H9 (cell line): ENCODE measurements at regions not wholly inside any gene's neighbourhood (a gene's known extent, or its start where the extent isn't known, plus 50 kb on each side); places are given as distances from the start of the nearest gene placed in this dataset.

ENCODE experiments used
- DNase-seq: peaks from one replicate; pipeline ENCODE4 v3.0.0-alpha.2; 2017
- H2AFZ ChIP-seq: one replicate; pipeline ENCODE4 v1.6.1; 2013; ENCODE audit warnings: mild to moderate bottlenecking, low read length, control low read depth, moderate library complexity
- H2AK5ac ChIP-seq: 2 replicates; pipeline ENCODE4 v1.6.1; 2013; ENCODE audit warnings: low read length, control low read depth, mixed read lengths; ENCODE audit not compliant: insufficient read length
- H2BK120ac ChIP-seq: one replicate; pipeline ENCODE4 v1.6.1; 2013; ENCODE audit warnings: low read depth, mild to moderate bottlenecking, low read length, control low read depth, inconsistent platforms; ENCODE audit not compliant: poor library complexity, severe bottlenecking
- H2BK12ac ChIP-seq: 2 replicates; pipeline ENCODE4 v1.6.1; 2013; ENCODE audit warnings: low read length, control low read depth, mixed read lengths, low read depth; ENCODE audit not compliant: insufficient read length
- H2BK15ac ChIP-seq: 2 replicates; pipeline ENCODE4 v1.6.1; 2013; ENCODE audit warnings: low read depth, low read length, control low read depth
- H2BK20ac ChIP-seq: one replicate; pipeline ENCODE4 v1.6.1; 2013; ENCODE audit warnings: low read depth, mild to moderate bottlenecking, low read length, control low read depth, inconsistent platforms; ENCODE audit not compliant: poor library complexity, severe bottlenecking
- H2BK5ac ChIP-seq: 2 replicates; pipeline ENCODE4 v1.6.1; 2013; ENCODE audit warnings: low read length, control low read depth, mixed read lengths; ENCODE audit not compliant: insufficient read length
- H3K14ac ChIP-seq: 2 replicates; pipeline ENCODE4 v1.6.1; 2013; ENCODE audit warnings: low read length, control low read depth; ENCODE audit not compliant: insufficient read depth
- H3K18ac ChIP-seq: 2 replicates; pipeline ENCODE4 v1.6.1; 2013; ENCODE audit warnings: low read depth, mild to moderate bottlenecking, mixed read lengths, low read length, control low read depth; ENCODE audit not compliant: insufficient read length
- H3K23ac ChIP-seq: 2 replicates; pipeline ENCODE4 v1.6.1; 2013; ENCODE audit warnings: low read length, control low read depth, mixed read lengths, low read depth; ENCODE audit not compliant: insufficient read length
- H3K23me2 ChIP-seq: 2 replicates; pipeline ENCODE4 v1.6.1; 2013; ENCODE audit warnings: low read depth, mild to moderate bottlenecking, mixed read lengths, low read length, control low read depth; ENCODE audit not compliant: insufficient read length, poor library complexity, severe bottlenecking
- H3K27ac ChIP-seq: 2 replicates; pipeline ENCODE4 v1.5.1; 2013; ENCODE audit warnings: low read length, control low read depth, mixed read lengths, low read depth; ENCODE audit not compliant: insufficient read length
- H3K27me3 ChIP-seq: 2 replicates; pipeline ENCODE4 v1.6.1; 2013; ENCODE audit warnings: low read length, control low read depth, inconsistent platforms; ENCODE audit not compliant: insufficient read depth
- H3K4ac ChIP-seq: 2 replicates; pipeline ENCODE4 v1.6.1; 2013; ENCODE audit warnings: low read depth, mild to moderate bottlenecking, control low read depth, inconsistent platforms, low read length, moderate library complexity
- H3K4me1 ChIP-seq: 2 replicates; pipeline ENCODE4 v1.6.1; 2013; ENCODE audit warnings: low read length, control low read depth, inconsistent platforms; ENCODE audit not compliant: insufficient read depth
- H3K4me2 ChIP-seq: 2 replicates; pipeline ENCODE4 v1.6.1; 2013; ENCODE audit warnings: low read length, control low read depth, mixed read lengths; ENCODE audit not compliant: insufficient read length, insufficient read depth
- H3K56ac ChIP-seq: 2 replicates; pipeline ENCODE4 v1.6.1; 2013; ENCODE audit warnings: low read depth, mild to moderate bottlenecking, mixed read lengths, low read length, control low read depth; ENCODE audit not compliant: insufficient read length
- H3K79me1 ChIP-seq: 2 replicates; pipeline ENCODE4 v1.6.1; 2013; ENCODE audit warnings: low read depth, mild to moderate bottlenecking, moderate library complexity, low read length, control low read depth, inconsistent platforms; ENCODE audit not compliant: insufficient read depth, poor library complexity, severe bottlenecking
- H3K79me2 ChIP-seq: 2 replicates; pipeline ENCODE4 v1.6.1; 2013; ENCODE audit warnings: low read length, control low read depth, inconsistent platforms; ENCODE audit not compliant: insufficient read depth
- H3K9ac ChIP-seq: 2 replicates; pipeline ENCODE4 v1.6.1; 2013; ENCODE audit warnings: low read length, control low read depth, mixed read lengths; ENCODE audit not compliant: insufficient read length; ENCODE audit errors: extremely low read depth
- H3K9me3 ChIP-seq: one replicate; pipeline ENCODE4 v1.6.1; 2013; ENCODE audit warnings: low read depth, low read length, inconsistent platforms; ENCODE audit not compliant: control insufficient read depth
- H3T11ph ChIP-seq: one replicate; pipeline ENCODE4 v1.6.1; 2013; ENCODE audit warnings: mild to moderate bottlenecking, low read length, control low read depth, inconsistent platforms
- H4K20me1 ChIP-seq: one replicate; pipeline ENCODE4 v1.6.1; 2013; ENCODE audit not compliant: control insufficient read depth, insufficient read length, insufficient read depth
- H4K5ac ChIP-seq: 2 replicates; pipeline ENCODE4 v1.6.1; 2013; ENCODE audit warnings: low read depth, mild to moderate bottlenecking, mixed read lengths, low read length, control low read depth; ENCODE audit not compliant: insufficient read length
- H4K8ac ChIP-seq: replicated peaks from 2 replicates; pipeline ENCODE4 v1.6.1; 2013; ENCODE audit warnings: low read length, control low read depth, mixed read lengths, low read depth; ENCODE audit not compliant: insufficient read length
- H4K91ac ChIP-seq: 2 replicates; pipeline ENCODE4 v1.6.1; 2013; ENCODE audit warnings: low read depth, mild to moderate bottlenecking, moderate library complexity, mixed read lengths, low read length, control low read depth; ENCODE audit not compliant: insufficient read length
- H3K27ac Mint-ChIP-seq, 3 experiments: 2 replicates in 2 of 3; 3 replicates in 1 of 3; pipeline ENCODE4 v1.8.0; 2020 to 2021; ENCODE audit warnings: mixed read lengths in 3 of 3, mild to moderate bottlenecking in 1 of 3, moderate library complexity in 1 of 3
- H3K27me3 Mint-ChIP-seq: 2 replicates; pipeline ENCODE4 v1.8.0; 2021; ENCODE audit warnings: low read depth, mild to moderate bottlenecking, moderate library complexity, mixed read lengths
- H3K36me3 Mint-ChIP-seq, 3 experiments: 2 replicates in 2 of 3; 3 replicates in 1 of 3; pipeline ENCODE4 v1.8.0; 2020 to 2021; ENCODE audit warnings: low read depth in 3 of 3, mixed read lengths in 3 of 3; ENCODE audit not compliant: insufficient read depth in 1 of 3
- H3K4me1 Mint-ChIP-seq, 2 experiments: 2 replicates each; pipeline ENCODE4 v1.8.0; 2020; ENCODE audit warnings: mixed read lengths in 2 of 2
- H3K4me3 Mint-ChIP-seq, 2 experiments: 2 replicates in 1 of 2; 3 replicates in 1 of 2; pipeline ENCODE4 v1.8.0; 2020 to 2021; ENCODE audit warnings: mild to moderate bottlenecking in 2 of 2, mixed read lengths in 2 of 2, moderate library complexity in 1 of 2
- H3K9me3 Mint-ChIP-seq, 2 experiments: 2 replicates in 1 of 2; 3 replicates in 1 of 2; pipeline ENCODE4 v1.8.0; 2020; ENCODE audit warnings: mild to moderate bottlenecking in 2 of 2, mixed read lengths in 2 of 2, moderate library complexity in 1 of 2
- CTCF ChIP-seq: fragments of 200-600 bp; sonication (generic); conservative IDR thresholded peaks from 3 replicates; pipeline ENCODE4 v1.8.0; 2021; ENCODE audit warnings: antibody characterized with exemption, mild to moderate bottlenecking
- WGBS: extraction: QIAGEN DNeasy Blood & Tissue Kit; methylation state at CpG from one replicate; pipeline ENCODE4 v1.1.7; 2013; ENCODE audit warnings: missing lambda C conversion rate, low lambda C conversion rate, mixed read lengths; ENCODE audit not compliant: insufficient read length; ENCODE audit errors: extremely low coverage; 5-methylcytosine and 5-hydroxymethylcytosine counted together

GRCh38 chrX:121871122-121871521 lies 823.7 kb downstream of the GLUD2 start:
- Histone ChIP-seq H4K20me1 (no peaks in the 10 kb centered on the region), H2BK20ac (no peak overlapping the region), H3K4me2 (no peak overlapping the region), H2BK120ac (no peak overlapping the region), H2BK15ac (no peak overlapping the region), H2BK12ac (no peak overlapping the region), H4K8ac (no peak overlapping the region), H4K5ac (no peak overlapping the region), H3K79me1 (no peaks in the 10 kb centered on the region), H3K27ac (no peak overlapping the region), H2AFZ (no peak overlapping the region), H3T11ph (no peak overlapping the region), H3K9ac (no peak overlapping the region), H3K56ac (no peak overlapping the region), H3K23me2 (no peaks in the 10 kb centered on the region), H3K79me2 (no peaks in the 10 kb centered on the region), H3K18ac (no peak overlapping the region), H2AK5ac (no peak overlapping the region), H2BK5ac (no peak overlapping the region), H4K91ac (no peak overlapping the region), H3K4ac (no peak overlapping the region), H3K23ac (no peak overlapping the region), H3K4me1 (no peaks in the 10 kb centered on the region), H3K9me3 (peaks cover 18% of the 10 kb centered on the region), H3K14ac (no peak overlapping the region; the same call in 1 of the 2 replicates), H3K27me3 (no peaks in the 10 kb centered on the region)
- Mint-ChIP-seq H3K27me3 (no peaks in the 10 kb centered on the region), H3K27ac (no peak overlapping the region), H3K36me3 (peaks cover 0 to 3% (median 0%) of the 10 kb centered on the region in 3 experiments; a peak in 2 of 7 replicates), H3K4me1 (no peaks in the 10 kb centered on the region), H3K9me3 (peaks cover 11 to 42% of the 10 kb centered on the region in 2 experiments), H3K4me3 (no peak overlapping the region)
- DNase-seq, result no peak
- no peak for TF ChIP-seq CTCF
- WGBS, result no CpG with 5 or more reads among the region's 12 CpGs
